Activated CD4-positive, CD25-positive, alpha-beta regulatory T cell (primary cell): ENCODE measurements at regions not wholly inside any gene's neighbourhood (a gene's known extent, or its start where the extent isn't known, plus 50 kb on each side); places are given as distances from the start of the nearest gene placed in this dataset.
"Not testable (repeated sequence)": the region's sequence is repeated elsewhere in the genome, so short reads cannot be mapped to it uniquely, and the experiment has no call there.

Source experiments
- DNase-seq, 4 experiments: peaks; one replicate each; lab custom pipeline; 2025; lab: John Stamatoyannopoulos, UW

DNA sequence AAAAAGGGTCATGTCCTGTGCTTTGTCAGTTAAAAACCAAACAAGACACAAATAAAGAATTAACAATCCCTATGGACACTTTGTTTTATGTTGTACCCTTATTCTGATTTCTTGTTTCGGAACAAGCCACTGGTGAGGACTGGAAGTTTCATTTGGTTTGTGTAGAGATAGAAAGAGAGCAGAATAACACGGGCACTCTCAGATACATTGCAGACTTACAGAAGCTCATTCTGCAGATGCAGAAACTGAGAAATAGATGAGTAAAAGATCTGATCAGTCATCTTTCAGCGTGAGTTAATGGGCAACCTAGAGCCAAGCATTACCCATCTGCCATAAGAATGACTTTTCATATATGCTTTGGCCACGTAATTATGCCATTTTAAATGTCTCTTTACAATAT lies 407.6 kb downstream of the RAB38 start:
- no peak for DNase-seq

DNA sequence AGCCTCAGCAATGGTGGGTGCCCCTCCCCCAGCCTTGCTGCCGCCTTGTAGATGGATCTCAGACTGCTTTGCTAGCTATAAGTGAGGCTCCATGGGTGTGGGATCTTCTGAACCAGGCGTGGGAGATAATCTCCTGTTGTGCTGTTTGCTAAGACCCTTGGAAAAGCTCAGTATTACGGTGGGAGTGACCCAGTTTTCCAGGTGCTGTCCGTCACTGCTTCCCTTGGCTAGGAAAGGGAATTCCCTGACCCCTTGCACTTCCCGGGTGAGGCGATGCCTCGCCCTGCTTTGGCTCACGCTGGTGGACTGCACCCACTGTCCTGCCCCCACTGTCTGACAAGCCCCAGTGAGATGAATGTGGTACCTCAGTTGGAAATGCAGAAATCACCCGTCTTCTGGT lies 411.2 kb downstream of the RAB38 start:
- not testable (repeated sequence) for DNase-seq

DNA sequence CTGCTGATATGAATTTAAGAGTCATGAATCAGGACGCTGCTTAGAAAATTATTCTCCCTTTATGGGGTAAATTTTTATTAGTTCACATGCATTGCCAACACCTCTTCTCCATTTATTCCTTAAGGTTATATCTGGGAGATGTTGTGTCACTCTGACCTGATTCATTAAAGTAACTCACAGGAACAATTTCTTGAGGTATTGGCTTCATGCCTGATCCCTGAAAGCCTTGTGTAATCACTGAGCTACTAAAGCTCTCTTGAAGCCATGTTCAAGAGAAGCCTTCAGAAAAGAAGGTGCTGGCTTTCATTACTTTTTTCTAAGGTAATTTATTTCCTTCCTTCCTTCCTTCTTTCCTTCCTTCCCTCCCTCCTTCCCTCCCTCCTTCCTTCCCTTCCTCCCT lies 420.6 kb downstream of the RAB38 start:
- no peak for DNase-seq

GRCh38 chr11:87753143-87753542 lies 422.1 kb downstream of the RAB38 start:
- DNase-seq, result no peak

GRCh38 chr11:87743007-87743406 lies 432.2 kb downstream of the RAB38 start:
- no peak for DNase-seq

DNA sequence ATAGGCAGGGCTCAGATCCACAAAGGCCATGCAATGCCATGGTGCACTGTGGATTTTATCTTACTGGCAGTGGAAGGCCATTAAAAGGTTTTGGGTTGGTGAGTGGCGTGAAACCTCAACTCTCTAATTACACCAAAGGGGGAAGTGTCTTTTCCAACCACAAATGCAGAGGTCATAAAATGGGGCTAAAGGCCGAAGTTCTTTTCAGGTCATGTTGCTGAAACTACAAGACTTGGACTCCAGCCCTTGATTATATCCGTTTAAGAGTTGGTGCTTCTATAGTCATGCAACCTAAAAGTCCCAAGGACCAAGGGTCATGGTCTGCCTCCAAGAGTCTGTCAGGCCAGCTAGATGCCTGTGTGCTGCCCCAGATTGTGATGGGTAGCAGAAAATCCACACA lies 434.3 kb downstream of the RAB38 start:
- DNase-seq, result no peak

GRCh38 chr11:87740451-87740850 lies 434.8 kb downstream of the RAB38 start:
- no peak for DNase-seq

GRCh38 chr11:87739766-87740165 lies 435.5 kb downstream of the RAB38 start:
- no peak for DNase-seq

DNA sequence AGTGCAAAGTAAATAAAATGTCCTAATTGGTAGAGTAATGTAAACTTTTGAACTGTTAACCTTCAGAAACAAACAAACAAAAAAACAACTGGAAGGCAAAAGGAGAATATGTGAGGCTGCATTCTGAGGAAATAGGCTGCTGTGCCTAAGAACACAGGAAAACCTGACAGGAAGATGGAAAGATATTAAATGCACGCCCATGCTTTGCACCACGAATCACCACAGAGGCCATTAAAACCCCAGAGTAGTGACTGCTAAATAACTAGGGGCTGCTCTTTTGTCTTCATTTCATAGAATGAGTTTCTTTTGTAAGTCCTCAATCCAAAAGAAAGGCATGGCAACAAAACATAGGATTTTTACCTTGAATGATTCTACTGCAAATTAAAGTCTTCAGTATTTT lies 436.0 kb downstream of the RAB38 start:
- DNase-seq, result no peak

- DNase-seq, result no peak
Measured at GRCh38 chr11:87736928-87737327, 438.3 kb downstream of the RAB38 start.

DNA sequence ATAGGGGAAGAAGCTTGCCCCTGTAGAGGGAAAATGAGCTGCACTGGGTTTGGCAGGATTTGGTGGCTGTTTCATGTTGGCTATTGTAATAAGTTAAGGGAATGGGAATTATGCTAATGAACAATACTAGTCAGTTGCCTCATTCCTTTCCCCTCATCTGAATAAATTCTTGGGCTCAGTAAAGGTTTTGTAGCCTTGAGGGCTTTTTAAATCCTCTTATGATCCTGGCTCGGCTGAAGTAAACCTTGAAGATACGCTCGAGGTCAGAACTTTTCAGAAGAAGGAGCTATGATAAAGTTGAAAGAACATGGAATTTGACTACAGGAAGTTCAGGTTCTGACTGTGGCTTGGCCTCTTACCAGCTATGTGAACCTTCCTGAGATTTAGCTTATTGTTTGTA lies 448.7 kb downstream of the RAB38 start:
- no peak for DNase-seq

DNA sequence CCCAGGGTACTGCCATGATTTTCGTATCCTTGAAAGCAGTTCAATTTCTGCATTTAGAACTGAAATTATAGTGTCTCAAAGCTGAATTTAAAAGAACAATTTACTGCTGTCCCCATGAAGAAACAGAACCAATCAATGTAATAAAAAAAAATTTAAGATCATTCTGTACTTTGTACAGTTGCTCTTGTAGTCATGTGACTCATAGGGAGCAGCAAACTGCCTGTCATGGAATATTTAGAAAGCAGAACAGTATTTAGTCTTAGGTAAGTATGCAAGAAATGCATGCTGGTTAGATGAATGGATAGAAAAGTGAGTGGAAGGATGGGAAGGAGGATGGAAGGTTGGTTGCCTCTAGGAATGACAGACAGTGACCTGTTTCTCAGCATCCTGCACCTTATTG lies 450.9 kb downstream of the RAB38 start:
- no peak for DNase-seq

DNA sequence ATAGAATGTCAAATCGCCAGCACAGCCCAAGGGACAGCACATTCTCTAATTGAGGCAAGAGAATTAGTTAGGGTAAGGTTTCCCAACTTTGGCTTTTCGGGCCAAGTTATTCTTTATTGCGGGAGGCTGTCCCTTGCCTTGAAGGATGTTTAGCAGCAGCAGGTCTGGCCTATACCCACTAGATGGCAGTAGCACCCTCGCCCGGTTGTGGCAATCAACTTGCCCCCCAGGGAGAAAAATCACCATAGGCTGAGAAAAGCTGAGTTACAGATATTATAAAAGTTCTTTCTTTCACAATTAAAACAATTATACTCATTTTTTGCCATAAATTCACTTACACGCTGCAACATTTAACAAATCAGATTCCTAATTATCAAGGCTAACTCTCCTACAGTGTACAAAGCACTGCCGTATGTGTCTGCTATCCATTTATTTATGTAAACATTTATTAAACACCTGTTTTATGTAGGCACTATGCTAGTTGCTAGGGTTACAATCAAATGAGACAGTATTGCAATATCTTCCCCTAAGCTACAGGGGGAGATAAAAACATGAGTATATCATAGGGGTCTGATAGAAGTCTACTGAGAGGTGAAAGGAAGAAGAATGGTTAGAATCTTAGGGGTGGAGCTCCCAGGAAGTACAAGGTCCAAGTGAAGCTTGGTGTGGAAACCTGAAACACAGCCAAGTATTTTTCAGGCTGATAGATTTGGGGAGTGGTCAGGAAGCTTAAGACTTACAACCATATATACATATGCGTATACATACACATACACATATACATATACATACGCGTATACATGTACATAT lies 452.3 kb downstream of the RAB38 start:
- no peak for DNase-seq

DNA sequence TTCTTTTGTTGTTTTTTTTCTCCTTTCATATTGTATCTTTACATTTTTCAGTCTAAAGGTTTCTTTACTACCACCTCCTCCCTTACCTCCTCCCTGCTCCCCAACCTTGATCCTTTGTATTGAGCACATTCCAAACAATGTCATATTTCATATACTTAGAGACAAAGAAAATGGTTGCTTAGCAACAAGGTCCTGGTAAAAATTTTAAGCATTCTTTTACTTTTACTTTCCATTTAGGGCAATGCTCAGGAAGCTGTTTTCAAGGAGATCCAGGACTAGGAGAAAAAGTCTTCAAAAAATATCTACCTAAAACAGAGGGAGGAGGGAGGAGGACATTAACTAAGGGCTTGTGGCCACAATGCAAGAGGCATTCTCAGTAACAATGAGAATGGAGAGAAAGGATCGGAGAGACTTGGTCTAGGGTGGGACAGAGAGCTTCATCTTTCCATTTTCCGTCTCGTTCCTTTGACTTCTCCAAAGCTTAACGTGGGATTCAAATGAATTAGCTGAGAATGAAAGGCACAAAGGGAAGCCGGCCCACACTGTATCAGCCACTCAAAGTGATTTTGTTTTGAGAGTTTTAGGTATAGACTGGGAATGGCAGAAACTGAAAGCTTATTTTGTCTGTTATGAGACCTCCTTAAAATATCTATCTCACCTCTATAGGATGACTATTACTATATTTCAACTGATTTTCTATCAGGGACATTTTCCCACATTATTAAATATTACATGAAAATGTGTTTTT lies 455.7 kb downstream of the RAB38 start:
- no peak for DNase-seq

GRCh38 chr11:87712802-87713202 lies 462.4 kb downstream of the RAB38 start:
- DNase-seq, result no peak

DNA sequence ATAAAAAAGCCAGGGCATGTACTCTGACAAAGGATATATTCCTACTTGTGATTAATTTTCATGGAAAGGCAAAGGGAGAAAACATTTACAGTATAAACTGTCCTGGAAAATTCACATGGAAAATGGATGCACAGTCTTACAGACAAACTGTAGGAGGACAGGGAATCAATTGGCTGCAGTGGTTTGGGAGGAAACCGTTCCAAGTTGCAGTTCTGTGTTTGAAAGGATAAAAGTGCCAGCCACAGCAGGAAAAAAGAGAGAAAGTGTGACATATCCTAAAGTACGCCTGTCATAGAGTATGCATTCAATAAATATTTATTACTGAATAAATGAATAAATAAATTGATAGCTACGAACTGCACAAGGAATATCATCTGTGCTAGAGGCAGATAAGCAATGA lies 462.9 kb downstream of the RAB38 start:
- DNase-seq, result no peak

DNA sequence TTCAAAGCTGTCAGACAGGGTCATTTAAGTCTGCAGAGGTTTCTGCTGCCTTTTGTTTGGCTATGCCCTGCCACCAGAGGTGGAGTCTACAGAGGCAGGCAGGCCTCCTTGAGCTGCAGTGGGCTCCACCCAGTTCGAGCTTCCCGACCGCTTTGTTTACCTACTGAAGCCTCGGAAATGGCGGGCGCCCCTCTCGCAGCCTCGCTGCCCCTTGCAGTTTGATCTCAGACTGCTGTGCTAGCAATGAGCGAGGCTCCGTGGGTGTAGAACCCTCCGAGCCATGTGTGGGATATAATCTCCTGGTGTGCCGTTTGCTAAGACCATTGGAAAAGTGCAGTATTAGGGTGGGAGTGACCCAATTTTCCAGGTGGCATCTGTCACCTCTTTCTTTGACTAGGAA lies 471.7 kb downstream of the RAB38 start:
- DNase-seq, result not testable (repeated sequence)

- no peak for DNase-seq
Measured at GRCh38 chr11:87675993-87676392, 499.2 kb downstream of the RAB38 start.

DNA sequence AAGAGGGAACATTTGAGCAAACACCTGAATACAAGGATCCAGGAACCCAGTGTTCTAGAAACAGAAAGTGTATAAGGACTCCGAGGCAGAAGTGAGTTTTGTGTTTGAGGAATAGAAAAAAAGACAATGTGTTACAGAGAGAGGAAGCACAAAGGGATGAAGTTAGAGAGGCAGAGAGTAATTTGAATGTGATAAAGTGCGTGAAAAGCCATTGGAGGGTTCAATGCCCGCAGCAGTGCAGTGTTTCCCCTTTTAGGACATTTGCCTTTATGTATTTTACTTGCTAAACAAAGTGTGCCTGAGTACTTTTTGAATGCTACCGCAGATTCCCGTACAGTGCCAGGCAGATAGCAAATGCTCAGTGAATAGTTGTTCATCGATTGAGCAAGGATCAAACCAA lies 508.5 kb downstream of the RAB38 start:
- no peak for DNase-seq

DNA sequence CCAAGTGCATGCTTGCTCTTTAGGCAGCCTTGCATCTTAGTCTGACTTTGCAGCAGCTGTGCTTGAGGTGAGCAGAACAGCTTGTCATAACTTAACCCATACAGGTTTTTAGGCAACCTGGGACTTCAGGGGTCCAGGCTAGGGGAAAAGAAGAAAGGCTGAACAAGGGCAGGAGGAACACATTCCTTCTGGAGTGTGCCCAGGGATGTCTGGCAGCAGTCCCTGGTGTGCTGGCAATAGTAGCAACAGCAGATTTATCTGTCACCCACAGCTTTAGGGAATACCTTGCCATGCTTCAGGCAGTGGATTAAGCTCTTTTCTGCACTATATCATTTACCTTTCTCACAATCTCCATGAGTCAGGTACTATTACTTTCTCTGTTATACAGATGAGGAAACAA lies 513.0 kb downstream of the RAB38 start:
- DNase-seq, result no peak

- DNase-seq, result no peak
Measured at GRCh38 chr11:87660926-87661660, 514.1 kb downstream of the RAB38 start.

GRCh38 chr11:87659807-87660206 lies 515.4 kb downstream of the RAB38 start:
- no peak for DNase-seq

DNA sequence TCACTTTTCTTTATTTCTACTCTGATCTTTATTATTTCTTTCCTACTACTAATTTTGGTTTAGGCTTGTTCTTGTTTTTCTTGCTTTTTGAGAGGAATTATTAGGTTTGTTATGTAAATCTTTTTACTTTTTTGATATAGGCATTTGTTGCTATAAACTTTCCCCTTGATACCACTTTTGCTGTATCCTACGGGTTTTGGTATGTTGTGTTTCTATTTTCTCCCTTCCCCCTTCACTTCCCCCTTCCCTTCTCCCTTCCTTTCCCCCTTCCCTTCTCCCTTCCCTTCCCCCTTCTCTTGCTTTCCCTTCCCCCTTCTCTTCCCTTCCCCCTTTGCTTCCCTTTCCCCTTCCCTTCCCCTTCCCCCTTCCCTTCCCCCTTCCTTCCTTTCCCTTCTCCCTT lies 529.6 kb downstream of the RAB38 start:
- no peak for DNase-seq
